Activated CD4-positive, alpha-beta T cell treated with anti-CD3 and anti-CD28 coated beads for 4 hours (primary cell): ENCODE measurements at regions not wholly inside any gene's neighbourhood (a gene's known extent, or its start where the extent isn't known, plus 50 kb on each side); places are given as distances from the start of the nearest gene placed in this dataset.

Source experiments
- DNase-seq, 2 donors: peaks; one replicate each; pipeline ENCODE4 v3.0.0-alpha.2; 2020

DNA sequence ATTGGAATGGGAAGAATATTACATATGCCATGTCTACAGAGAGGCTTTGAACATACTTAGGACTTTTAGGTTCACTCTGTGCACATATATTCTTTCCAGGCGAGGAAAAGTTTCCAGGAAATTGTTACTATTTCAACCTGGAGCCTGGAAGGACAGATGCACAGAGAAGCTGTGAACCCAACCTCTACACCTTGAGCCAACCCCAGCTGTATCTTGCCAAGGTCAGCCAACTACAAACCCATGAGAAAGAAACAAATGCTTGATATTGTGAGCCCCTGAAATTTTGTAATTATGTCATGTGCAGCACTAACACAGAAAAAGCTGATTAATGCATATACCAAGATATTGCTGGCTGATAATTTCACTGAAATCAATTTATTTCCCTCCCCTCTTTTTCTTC lies 404.9 kb downstream of the GLRX3 start:
- DNase-seq, result no peak

DNA sequence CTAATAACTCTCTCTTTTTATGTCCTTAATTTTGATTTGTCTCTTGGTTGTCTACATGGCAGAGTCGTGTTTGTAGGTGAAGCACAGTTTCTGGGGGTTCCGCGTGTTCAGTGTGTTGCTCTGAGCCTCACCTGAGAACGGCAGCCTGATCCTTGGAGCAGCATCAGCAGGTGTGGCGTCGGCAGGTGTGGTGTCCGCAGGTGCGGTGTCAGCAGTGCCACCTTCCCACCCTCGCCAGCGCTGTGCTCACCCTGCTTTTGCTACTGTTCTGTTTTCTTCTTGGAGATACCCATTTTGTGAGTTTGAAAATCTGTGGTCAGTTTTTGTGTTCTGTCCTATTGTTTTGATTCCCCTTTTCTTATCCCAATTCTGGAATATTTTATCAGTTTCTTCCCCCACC lies 406.6 kb downstream of the GLRX3 start:
- DNase-seq, result no peak

DNA sequence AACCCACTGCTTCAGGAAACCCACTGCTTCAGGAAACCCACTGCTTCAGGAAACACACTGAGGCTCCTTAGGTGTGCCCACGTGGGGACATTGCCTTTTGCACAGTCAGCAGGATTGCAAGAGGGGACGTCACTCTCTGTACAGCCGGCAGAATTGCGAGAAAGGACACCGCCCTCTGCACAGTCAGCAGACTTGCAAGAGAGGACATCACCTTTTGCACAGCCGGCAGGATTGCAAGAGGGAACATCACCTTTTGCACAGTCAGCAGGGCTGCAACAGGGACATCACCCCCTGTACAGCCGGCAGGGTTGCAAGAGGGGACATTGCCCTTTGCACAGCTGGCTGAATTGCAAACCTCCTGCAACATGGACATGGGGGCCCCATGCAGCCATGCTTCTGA lies 407.6 kb downstream of the GLRX3 start:
- no peak for DNase-seq

DNA sequence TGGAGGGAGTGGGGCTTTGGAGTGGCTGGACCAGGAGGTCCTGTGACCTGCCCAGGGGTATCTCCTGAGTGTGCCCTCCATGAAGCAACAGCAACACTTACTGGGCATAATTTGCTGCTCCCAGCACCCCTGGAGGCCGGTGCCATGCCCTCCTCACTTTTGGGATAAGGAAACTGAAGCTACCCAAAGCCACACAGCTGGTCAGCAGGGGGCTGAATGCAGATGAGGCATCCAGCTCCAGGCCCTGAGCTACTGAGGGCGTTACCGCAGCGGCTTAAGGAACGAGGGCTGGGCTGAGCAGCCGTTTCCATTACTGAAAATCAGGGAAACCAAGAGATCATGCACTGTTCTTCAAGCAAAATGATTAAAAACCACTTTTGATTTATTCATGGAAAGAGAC lies 408.9 kb downstream of the GLRX3 start:
- DNase-seq, result no peak

DNA sequence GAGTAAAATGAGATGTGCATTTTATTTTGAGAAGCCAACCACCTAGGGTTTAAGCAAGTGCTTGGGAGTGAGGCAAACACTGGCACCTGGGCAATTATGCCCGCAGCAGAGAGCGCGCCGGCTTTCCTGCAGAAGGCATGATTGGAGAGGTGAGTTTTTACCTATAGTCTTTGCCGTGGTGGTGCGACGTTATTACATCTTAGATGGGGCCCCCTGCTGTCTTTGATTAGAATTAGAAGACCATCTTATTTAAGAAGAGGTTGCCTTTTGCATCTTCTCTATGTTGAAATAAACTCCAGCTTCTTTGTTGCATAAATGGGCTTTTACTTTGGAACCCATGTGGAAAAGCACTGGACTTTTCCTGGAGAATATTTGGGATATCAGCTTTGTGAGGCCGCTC lies 409.5 kb downstream of the GLRX3 start:
- DNase-seq, result no peak

DNA sequence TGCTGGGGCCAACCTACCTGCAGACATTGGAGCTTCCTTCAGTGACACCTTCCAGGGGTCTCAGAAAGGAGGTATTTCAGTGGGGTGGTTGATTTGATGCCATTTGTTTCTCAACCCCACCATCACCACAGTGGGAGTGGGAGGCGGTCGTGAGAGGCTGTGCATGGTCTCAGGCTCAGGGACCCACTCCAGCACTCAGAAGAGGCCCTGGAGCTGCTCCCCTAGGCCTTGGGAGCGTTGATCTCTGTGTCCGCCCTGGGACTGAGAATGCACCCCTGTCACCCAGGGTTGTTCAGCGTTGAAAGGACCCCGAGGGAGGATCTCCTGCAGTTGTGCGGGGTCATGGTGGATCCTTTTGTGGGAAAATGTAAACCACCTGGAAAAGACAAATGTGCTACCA lies 410.6 kb downstream of the GLRX3 start:
- DNase-seq, result no peak

DNA sequence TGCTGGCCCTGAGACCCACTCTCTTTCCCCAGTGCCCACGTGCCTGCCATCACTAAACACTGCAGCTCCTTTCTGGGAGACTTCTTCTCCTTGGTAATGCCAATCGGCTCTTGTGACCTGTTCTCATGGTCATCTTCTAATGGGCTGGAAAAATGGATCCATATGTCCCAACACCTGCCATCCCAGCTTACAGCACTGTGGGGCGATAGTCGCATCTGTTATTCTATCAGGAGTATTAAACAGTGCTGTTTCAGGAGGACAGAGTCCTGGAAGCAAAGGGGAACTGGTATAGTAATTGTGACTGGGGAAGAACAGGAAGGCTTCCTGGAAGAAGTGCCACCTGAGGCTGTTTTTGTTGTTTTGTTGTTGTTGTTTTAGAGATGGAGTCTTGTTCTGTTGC lies 411.2 kb downstream of the GLRX3 start:
- no peak for DNase-seq

DNA sequence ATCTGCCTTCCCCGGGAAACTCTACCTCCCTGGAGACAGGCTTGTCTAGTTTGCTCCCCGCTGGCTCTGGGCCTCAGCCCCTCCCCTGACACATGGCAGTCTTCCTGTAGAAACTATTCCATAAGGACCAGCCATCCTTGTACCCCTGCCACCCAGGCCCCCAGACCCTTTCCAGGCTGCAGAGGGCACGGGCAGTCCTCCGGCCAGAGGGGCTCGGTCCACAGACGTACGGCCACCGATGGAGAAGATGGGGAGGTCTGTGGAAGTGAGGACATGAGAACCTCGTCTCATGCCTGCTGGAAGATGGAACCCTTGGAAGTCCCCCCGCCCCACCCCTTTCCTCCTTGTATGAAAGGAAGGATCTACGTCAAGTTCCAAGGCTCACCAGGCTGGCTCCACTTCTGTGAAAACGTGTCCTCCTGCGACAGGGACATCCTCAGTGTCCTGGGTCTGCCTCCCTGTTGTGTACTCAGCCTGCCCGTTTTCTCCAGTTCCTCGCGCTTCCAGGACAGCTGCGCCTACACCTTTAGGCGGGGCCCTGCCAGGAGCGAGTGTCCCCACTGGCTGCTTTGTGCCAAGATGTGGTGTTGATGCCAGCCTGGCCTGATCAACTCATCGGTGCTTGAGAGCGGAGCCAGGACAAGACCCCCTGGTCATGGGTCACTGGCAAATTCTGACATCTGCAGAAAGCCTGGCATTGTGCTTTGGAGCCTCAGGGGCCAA lies 414.9 kb downstream of the GLRX3 start:
- DNase-seq, result no peak

DNA sequence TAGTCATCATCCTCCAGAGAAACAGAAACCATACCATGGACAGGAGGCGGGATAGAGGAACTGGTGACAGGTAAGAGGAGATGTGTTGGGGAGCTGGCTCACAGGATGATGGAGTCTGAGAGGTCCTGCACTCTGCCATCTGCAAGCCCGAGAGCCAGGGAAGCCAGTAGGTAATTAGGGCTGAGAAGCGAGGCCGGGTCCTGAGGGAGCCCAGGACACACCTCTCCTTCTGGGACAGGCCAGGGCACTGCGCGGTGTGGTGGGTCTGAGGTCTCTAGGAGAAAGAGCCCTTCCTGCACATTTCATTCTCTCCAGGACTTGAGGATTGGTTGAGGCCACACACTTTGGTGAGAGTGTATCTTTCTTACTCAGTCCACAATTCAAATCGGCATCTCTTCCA lies 415.5 kb downstream of the GLRX3 start:
- no peak for DNase-seq

DNA sequence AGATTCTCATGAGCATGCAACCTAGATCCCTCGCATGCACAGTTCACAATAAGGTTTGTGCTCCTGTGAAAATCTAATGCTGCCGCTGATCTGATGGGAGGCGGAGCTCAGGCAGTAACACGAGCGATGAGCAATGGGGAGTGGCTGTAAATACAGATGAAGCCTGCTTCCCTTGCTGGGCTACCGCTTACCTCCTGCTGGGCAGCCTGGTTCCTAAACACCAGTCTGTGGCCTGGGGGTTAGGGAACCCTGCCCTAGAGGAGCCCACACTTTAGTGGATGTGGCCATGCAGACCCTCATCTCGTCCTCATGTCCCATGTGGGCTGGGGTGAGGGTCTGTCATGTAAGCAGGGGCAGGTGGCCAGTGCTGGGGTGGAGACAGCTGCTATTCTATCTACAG lies 417.6 kb downstream of the GLRX3 start:
- no peak for DNase-seq

DNA sequence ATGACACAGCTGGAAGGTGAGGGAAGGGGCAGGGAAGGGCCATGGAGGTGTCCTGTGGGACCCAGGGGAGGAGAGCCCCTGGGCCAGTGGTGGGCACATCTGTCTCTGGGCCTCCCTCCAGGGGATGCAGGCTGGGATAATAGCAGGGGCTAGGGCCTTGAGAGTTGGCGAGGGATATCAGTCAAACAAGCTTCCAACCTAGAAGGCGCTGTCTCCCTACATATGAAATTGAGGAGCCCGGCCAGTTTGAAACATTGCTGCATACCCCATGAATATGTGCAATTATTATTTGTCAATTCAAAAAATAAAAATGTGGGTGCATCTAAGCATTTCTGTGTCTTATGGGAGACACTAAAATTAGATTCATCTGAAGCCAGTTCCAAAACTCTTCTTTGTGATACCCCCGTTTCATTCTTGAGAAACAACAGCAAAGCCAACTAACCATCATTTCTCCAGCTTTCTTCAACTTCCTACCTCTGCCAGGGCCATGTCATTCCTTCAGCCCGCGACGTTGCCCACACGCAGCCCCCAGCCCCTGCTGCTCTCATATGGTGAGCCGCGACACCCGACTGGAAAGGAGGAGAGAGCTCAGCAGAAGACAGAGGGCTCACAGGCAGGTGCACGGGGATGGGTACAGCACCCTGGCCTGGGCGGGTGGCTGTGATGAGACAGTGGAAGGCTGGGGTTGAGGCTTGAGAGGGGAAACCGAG lies 418.7 kb downstream of the GLRX3 start:
- no peak for DNase-seq

DNA sequence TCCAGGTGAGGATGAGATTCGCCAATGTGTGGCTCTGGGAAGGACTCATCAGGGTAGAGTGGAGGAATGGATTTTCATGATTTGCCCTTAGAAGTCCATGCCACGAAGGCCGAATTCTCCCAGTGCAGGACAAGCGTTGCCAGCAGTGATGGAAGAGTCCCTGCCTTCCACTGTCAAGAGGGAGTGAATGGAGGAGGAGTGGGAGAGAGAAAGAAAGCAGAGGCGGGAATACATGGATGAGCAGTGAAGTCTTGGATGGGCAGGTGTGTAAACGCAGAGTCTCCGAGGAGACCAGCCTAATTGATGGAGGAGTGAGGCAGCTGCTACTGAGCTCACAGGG lies 419.2 kb downstream of the GLRX3 start:
- no peak for DNase-seq

DNA sequence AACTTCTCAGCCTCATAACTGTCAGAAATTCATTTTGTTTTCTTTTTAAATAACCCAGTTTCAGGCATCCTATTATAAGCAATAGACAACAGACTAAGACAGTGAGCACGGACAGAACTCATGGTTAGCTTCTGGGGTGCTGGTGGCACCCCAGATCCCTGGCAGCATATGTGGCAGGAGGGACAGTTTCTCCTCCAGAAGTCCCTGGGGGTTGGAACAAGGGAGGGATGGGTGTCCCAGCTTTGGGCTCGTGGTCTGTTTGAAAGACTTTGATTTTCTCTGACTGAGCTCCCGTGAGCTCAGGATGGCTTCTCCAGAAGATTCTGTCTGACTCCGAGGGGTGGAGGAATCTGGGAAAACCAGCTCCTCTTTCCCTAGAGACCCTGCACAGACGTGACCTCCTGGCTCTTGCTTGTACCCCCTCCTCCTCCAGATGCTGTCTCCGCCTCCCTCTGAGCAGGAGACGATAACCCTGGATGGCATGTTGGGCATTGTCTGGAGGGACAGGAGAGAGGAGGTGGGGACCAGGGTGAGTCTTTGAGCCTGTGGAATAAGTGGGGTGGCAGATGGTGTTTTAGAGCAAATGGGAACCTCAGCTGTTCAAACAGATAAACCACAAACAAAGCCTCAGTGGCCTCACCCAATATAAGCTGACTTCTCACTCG lies 421.1 kb downstream of the GLRX3 start:
- DNase-seq, result no peak

DNA sequence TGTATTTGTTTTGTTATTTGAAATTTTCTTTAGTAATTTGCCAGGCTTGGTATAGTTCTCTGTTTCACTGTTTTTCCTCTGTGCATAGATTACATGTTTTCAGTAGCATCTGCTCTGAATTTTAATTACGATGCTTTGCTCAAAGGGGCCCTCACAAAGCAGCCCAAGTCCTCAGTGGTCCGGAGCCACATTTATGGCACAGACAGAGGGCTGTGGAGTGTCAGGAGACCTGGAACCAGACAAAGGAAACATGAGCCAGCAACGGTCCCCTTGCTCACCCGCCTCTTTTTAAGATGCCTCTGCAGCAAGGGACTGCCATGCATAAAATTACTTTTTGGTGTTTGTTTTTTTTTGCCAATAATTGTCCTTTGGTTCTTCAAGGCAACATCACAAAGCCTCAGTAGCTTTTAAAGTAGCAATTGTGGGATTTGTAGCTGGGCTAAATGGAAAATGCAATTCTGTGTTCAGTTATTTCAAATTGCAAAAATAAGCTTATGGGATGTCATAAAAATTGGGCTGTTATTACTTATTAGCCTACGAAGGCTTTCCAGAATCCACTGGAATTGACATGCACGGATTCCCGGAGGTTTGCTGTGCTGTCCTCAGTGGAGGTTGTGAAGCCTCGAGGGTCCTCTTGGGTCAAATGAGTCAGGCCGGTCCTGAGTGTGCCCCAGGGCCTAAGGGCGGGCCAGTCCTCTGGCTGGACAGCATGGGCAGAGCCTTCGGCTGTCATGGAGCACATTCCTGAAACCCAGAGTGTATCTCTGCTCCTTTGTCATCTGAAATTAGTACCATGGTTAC lies 422.8 kb downstream of the GLRX3 start:
- DNase-seq, result no peak

DNA sequence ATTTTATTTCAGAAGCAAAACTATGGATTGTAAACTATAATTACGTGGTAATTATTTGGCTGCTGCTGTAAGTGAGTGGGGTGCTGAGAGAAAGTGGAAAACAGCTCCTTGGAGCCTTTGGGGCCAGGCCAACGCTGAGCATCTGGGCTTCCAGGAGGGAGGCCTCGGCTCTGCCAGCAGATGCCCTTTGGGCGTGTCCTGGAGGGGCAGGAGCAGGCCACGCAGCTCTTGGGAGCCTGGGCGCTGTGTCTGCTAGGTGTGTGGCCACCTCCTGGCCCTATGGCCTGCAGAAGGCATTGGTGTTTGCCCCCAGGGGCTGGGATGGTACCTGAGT lies 423.3 kb downstream of the GLRX3 start:
- no peak for DNase-seq

DNA sequence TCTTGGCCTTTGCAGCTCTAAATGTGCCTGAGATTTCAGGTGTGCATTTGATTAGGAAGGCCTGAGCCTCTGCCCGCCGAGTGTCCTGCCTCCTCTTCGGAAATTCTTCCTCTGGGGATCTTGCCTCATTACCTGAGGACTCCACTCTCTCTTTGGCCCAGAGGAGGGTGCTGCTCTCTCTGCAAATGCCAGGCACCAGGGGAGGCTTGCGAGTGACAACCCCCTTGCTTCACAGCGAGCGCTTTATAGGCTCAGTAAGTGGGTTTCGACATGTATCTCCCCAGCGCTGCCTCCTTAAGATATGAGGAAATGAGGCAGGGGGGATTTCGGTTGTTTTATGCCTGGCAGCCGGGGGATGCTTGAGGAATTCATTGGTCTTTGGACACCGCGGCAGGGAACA lies 423.9 kb downstream of the GLRX3 start:
- no peak for DNase-seq

DNA sequence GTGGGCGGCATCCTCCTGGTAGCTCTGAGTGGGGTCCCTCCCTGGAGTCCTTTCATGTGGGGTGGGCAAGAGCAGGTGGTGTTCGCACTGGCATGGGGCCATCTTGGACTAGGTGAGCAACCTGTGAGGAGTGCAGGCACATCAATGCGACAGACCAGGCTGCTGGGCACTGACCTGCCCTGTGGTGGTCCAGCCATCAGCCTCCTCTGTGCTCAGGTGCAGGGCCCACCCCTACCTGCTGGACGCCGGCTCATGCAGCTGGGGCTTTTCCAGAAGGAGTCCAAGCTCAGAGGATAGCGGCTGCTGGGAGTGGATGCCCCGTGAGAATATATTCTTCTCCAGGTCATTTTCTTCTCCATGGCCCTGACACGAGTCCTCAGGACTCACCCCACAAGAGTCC lies 424.4 kb downstream of the GLRX3 start:
- no peak for DNase-seq

DNA sequence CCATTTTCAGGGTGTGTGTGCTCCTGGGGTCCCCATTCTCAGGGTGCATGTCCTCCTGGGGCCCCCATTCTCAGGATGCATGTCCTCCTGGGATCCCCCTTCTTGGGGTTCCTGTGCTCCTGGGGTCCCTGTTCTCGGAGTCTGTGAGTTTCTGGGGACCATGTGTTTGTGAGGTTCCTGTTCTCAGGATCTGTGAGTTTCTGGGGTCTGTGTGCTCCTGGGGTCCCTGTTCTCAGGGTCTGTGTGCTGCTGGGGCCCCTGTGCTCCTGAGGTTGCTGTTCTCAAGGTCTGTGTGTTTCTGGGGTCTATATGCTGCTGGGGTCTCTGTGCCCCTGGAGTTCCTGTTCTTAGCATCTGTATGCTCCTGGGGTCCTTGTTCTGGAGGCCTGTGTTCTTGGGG lies 425.5 kb downstream of the GLRX3 start:
- DNase-seq, result no peak

DNA sequence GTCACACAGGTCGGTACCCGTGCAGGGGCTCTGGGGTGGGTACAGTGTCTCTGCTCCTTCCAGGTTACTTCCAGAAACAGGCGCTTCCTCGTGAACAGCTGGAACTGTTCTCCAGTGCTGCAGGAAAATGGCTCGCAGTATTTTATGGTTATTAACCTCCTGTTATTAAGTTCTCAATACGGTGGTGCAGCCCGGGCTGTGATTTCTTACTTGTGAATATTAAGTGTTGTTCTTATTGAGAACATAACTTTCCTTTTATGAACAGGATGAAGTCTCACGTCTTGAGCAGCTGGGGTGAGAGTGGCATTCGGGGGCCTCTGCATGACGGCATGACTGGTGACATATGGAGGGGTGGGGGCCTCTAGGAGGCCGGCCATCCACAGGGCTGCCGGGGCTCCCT lies 430.8 kb downstream of the GLRX3 start:
- no peak for DNase-seq

DNA sequence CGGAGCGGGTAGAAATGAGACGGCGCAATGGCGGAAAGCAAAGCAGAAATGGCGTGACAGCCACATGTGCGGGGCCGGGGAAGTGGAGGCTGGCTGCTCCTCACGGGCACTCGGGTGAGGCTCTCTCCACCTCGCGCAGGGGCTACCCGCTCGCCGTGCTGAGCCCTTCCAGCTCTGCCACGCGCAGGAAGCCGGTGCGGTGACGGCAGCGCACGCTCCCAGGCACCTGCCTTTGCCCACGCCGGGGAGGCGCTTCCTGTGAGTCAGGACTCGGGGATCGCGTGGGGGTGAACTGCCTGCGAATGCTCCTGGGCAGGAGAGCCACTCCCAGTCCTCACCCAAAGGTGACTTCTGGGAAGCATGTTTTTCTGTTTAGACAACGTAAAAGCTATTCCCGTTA lies 431.2 kb downstream of the GLRX3 start:
- no peak for DNase-seq

DNA sequence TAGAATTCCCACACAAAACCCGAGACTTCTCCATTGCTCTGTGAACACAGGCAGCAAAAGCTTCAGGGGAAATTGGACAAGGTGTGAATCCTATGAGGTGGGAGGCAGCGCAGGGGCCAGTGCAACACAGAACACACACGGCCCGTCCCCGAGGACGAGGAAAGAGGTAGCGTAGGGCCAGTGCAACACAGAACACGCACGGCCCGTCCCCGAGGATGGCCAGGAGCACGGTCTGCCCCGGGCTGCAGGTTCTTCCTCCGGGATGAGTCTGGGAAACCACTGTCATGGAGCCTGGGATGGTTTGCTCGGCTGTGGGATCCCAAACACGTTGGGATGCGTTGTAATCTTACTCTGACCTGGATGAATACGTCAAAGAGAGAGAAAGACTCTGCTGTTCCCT lies 432.1 kb downstream of the GLRX3 start:
- no peak for DNase-seq

DNA sequence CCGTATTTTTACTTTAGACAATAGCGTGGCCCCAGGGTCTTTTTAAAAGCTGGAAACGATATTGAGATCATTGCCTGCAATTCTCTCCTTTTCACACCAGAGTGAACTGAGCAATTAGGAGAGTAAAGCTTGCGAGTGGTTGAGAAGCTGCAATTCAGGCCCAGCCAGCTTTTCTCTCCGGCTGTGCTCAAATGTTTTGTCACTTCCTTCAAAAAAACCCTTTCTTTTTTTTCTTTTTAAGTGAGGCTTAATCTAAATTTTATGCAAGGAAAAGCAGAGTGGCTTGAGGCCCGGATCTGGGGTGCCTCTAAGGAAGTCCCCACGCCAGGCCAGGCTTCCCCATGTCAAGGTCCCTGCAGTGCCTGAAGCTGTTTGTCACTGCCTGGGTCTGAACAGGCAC lies 433.9 kb downstream of the GLRX3 start:
- no peak for DNase-seq

DNA sequence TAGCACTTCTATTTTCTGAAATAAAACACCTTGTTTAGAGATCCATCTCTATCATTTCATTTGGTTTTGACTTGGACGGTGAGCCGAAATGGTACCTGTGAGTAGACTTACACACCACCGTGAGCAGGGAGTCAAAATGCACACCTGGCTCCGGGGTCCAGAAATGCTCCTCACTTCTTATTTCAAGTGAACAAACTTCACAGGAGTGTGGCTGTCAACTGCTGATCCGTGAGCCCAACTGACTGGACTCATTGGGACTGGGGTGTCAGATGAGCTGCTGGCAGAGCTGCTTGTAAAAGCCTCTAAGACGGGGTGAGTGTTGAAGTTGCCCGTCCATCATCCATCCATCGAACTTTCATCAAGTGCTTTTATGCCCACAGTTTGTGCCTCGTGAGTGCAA lies 435.5 kb downstream of the GLRX3 start:
- DNase-seq, result no peak

DNA sequence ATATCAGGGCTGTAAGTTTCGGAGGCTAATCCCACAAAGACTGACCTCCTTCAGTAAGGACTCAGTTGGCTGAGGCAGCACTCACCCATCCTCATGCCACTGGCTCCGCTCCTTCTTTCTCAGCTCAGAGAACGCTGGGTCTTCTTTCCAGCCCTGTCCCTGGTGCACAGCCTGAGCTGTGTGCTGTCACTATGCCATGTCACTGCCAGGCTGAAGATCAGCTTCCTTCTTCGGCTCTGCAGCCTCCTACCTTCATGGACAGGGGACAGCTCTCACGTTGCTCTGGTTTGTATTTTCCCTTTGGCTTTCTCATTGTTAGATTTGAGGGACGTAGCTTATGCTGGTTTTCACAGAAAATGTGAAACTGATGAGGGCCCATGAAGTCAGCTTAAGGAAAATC lies 437.3 kb downstream of the GLRX3 start:
- no peak for DNase-seq
